Neutrophil (primary cell): ENCODE measurements at regions not wholly inside any gene's neighbourhood (a gene's known extent, or its start where the extent isn't known, plus 50 kb on each side); places are given as distances from the start of the nearest gene placed in this dataset.

ENCODE experiments used
- H3K27ac ChIP-seq: fragments of 200-600 bp; sonication (generic); 2 replicates; pipeline ENCODE4 v1.5.1; 2016; ENCODE audit warnings: mild to moderate bottlenecking, moderate library complexity
- H3K27me3 ChIP-seq: fragments of 200-600 bp; sonication (generic); 2 replicates; pipeline ENCODE4 v1.6.0; 2016; ENCODE audit warnings: mild to moderate bottlenecking
- H3K36me3 ChIP-seq: fragments of 200-600 bp; sonication (generic); 2 replicates; pipeline ENCODE4 v1.5.1; 2017
- H3K4me1 ChIP-seq, 2 experiments: fragments of 200-600 bp in 1 of 2; sonication (generic) in 1 of 2; 1 replicate in 1 of 2; 2 replicates in 1 of 2; pipeline versions ENCODE4 v1.5.1 to v1.6.1; 2013 to 2016; ENCODE audit warnings: low read depth in 1 of 2, low read length in 1 of 2, mild to moderate bottlenecking in 1 of 2, moderate library complexity in 1 of 2; ENCODE audit not compliant: control insufficient read depth in 1 of 2, insufficient read depth in 1 of 2
- H3K4me3 ChIP-seq, 2 experiments: fragments of 200-600 bp in 1 of 2; sonication (generic) in 1 of 2; 1 replicate in 1 of 2; 2 replicates in 1 of 2; pipeline ENCODE4 v1.5.1; 2013 to 2016; ENCODE audit warnings: low read depth in 1 of 2, low read length in 1 of 2, mild to moderate bottlenecking in 1 of 2, moderate library complexity in 1 of 2
- H3K9me3 ChIP-seq: fragments of 200-600 bp; sonication (generic); 2 replicates; pipeline ENCODE4 v1.5.1; 2016
- TF ChIP-seq, protein P1 (sequence below): fragments of 200-600 bp; sonication (generic); IDR thresholded peaks from 2 replicates; pipeline ENCODE4 v1.5.1; 2016; ENCODE audit warnings: antibody characterized with exemption

GRCh38 chr5:125703616-125704015 is 719.6 kb upstream of the GRAMD2B start:
- Histone ChIP-seq H3K4me1 (no peaks in the 10 kb centered on the region), H3K27me3 (no peaks in the 10 kb centered on the region), H3K36me3 (no peaks in the 10 kb centered on the region), H3K4me3 (no peak overlapping the region), H3K27ac (no peak overlapping the region), H3K9me3 (no peaks in the 10 kb centered on the region)
- TF ChIP-seq, protein P1, sequence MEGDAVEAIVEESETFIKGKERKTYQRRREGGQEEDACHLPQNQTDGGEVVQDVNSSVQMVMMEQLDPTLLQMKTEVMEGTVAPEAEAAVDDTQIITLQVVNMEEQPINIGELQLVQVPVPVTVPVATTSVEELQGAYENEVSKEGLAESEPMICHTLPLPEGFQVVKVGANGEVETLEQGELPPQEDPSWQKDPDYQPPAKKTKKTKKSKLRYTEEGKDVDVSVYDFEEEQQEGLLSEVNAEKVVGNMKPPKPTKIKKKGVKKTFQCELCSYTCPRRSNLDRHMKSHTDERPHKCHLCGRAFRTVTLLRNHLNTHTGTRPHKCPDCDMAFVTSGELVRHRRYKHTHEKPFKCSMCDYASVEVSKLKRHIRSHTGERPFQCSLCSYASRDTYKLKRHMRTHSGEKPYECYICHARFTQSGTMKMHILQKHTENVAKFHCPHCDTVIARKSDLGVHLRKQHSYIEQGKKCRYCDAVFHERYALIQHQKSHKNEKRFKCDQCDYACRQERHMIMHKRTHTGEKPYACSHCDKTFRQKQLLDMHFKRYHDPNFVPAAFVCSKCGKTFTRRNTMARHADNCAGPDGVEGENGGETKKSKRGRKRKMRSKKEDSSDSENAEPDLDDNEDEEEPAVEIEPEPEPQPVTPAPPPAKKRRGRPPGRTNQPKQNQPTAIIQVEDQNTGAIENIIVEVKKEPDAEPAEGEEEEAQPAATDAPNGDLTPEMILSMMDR = no peak

DNA sequence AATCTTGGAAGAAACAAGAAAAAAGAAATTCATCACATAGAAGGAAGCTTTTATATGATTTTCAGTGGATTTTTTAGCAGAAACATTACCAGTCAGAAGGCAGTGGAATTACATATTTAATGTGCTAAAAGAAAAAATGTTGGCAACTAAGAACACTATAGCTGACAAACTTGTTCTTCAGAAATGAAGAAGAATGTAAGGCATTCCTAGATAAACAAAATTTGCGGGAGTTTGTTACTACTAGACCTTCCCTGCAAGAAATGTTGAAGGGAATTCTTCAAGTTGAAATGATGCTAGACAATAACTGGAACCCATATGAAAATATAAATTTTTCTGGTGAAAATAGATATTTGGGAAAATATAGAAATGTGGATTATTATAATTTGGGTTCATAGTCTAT is 718.3 kb upstream of the GRAMD2B start:
- H3K36me3 ChIP-seq = no peaks in the 10 kb centered on the region
- H3K9me3 ChIP-seq = no peaks in the 10 kb centered on the region
- no peak overlapping the region for H3K27ac ChIP-seq
- no peak overlapping the region for H3K4me3 ChIP-seq
- TF ChIP-seq, protein P1 = no peak
- H3K27me3 ChIP-seq = no peaks in the 10 kb centered on the region
- H3K4me1 ChIP-seq = no peaks in the 10 kb centered on the region

GRCh38 chr5:125708583-125708982 is 714.6 kb upstream of the GRAMD2B start:
- H3K36me3 ChIP-seq = no peaks in the 10 kb centered on the region
- no peak overlapping the region for H3K4me3 ChIP-seq
- no peak overlapping the region for H3K27ac ChIP-seq
- no peaks in the 10 kb centered on the region for H3K4me1 ChIP-seq
- TF ChIP-seq, protein P1 = no peak
- H3K27me3 ChIP-seq = no peaks in the 10 kb centered on the region
- H3K9me3 ChIP-seq = no peaks in the 10 kb centered on the region

DNA sequence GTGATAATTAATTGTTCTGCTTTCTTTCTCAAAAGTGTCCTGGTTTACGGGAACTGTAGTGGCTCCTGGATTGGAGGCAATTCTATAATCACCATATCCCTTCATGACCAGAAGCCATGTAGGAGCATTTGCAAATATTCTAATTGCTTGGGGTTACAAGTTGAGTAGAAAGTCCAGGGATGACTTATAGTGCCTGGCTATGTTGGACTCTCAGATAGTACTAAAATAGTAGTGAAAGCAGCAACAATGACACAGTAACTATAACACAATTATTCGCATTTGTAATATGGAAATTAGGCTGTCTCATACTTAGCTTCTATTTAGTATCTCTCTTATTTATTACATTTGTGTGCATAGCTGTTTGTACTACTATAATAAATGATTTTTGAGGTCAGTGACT is 712.5 kb upstream of the GRAMD2B start:
- TF ChIP-seq, protein P1 = no peak
- H3K36me3 ChIP-seq = no peaks in the 10 kb centered on the region
- no peaks in the 10 kb centered on the region for H3K9me3 ChIP-seq
- H3K4me1 ChIP-seq = no peaks in the 10 kb centered on the region
- H3K4me3 ChIP-seq = no peak overlapping the region
- no peaks in the 10 kb centered on the region for H3K27me3 ChIP-seq
- H3K27ac ChIP-seq = no peak overlapping the region

GRCh38 chr5:125712397-125712796 is 710.8 kb upstream of the GRAMD2B start:
- no peak overlapping the region for H3K27ac ChIP-seq
- H3K4me1 ChIP-seq = no peaks in the 10 kb centered on the region
- H3K36me3 ChIP-seq = no peaks in the 10 kb centered on the region
- TF ChIP-seq, protein P1 = no peak
- no peaks in the 10 kb centered on the region for H3K27me3 ChIP-seq
- H3K4me3 ChIP-seq = no peak overlapping the region
- H3K9me3 ChIP-seq = no peaks in the 10 kb centered on the region
